Astrocyte of the hippocampus (primary cell): ENCODE measurements at regions not wholly inside any gene's neighbourhood (a gene's known extent, or its start where the extent isn't known, plus 50 kb on each side); places are given as distances from the start of the nearest gene placed in this dataset.
"Not testable (repeated sequence)": the region's sequence is repeated elsewhere in the genome, so short reads cannot be mapped to it uniquely, and the experiment has no call there.

ENCODE experiments used
- DNase-seq: peaks from one replicate; pipeline ENCODE4 v3.0.0; 2011; ENCODE audit warnings: low read depth, low spot score

DNA sequence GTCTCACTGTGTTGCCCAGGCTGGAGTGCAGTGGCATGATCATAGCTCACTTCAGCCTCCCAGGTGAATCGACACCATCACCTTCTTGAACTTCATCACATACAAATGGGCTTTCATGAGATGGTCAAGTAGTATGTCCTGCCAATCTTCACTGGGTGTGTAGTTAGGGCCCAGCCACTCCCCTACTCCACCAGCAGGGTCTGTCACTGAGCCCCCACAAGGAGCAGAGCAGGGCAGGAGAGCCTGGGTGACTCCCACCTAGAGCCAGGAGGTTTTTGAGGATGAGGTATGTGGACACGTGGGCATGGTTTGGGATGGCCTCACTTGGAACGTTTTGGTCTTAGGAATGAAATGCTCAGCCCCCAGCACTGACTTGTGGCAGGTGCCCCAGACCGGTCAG is 4037.7 kb upstream of the TPTE start:
- DNase-seq = not testable (repeated sequence)

DNA sequence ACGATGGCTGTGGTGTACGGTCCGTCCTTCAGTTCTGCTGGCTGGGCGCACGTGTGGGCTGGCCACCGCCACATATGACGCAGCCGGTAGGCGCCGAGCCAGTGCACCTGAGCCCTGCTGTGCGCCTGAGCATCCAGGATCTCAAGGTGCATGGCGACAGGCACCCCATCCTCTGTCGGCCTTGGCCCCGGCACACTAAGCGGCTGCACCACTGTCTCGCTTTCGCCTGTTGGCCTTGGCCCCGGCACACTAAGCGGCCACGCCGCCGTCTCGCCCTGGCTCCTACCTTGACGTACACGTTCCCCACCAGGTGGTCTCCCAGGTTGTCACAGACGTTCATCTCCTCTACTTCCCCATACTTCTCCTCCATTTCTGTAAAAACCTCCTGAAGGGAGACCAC is 4034.6 kb upstream of the TPTE start:
- not testable (repeated sequence) for DNase-seq

DNA sequence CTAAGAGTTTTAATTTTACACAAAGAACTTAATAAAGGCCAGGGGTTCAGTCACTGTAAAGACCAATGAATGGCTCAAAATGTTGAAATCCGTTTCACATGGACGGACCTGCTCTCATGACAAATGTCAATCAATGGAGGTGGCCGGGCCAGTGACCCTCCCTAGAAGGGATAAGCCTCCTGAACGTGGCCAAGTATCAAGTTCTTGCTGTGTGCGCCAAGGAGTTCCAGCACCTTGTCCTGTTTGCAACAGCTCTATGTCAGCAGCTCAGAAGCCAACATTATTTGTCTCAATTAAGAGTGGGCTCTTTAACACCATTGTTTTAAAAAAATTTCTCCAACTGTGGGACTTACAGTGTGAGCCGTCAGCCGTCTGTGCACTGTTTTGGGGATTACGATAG is 4028.7 kb upstream of the TPTE start:
- not testable (repeated sequence) for DNase-seq

DNA sequence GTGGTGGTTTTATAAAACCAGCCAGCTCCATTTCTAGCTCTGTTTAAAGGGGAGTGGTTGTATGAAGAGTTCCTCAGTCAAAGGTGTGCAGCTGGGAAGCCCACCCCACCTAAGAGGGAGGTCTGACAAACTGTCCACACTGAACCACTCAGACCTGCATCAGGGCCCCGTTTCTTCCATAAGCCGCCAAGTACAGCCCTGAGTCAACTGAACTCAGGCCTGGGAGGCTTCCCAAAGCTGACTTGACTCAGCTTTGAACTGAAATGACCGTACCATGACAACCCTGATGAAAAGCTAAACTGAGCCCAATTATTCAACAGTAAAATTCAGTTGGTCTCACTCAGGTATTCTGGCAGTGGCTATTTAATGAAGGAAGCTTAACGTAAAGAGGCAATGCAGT is 4027.4 kb upstream of the TPTE start:
- DNase-seq = not testable (repeated sequence)

DNA sequence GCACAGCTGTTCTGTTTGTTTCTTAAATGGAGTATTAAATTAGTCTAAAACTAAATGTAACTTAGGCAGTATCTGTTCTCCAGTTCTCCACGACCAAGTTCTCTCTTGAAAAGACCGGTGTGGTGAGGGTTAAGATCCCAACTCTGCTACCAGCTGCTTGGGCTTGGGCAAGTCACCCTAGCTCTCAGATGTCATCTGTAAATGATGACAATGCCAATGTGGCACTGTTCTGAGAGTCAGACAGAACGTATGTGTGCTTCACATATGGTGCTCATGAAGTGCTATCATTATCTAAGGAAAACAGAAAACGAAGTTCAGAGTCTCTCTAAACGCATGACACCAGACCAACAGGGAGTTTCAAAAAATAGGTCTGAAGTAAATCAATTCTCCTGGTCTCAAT is 4025.0 kb upstream of the TPTE start:
- not testable (repeated sequence) for DNase-seq

DNA sequence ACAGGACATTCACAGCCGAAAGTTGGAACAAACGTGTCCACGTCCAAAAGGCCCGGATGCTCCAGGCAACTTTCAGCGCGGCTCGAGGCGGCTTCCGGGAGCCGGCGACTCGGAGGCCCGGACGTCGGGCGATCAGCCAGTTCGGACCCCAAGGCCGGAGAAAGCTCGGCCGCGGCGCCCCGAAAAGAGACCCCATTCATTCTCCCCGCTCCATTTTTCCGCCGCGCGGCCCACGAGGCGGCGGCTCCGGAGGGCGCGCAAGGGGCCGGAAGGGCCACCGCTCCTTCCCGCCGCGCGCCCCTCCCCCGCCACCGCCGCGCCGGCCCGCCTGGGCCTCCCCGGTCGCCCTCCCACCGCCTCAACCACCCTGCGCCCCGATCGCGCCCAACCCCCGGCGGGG is 4022.7 kb upstream of the TPTE start:
- DNase-seq = not testable (repeated sequence)

DNA sequence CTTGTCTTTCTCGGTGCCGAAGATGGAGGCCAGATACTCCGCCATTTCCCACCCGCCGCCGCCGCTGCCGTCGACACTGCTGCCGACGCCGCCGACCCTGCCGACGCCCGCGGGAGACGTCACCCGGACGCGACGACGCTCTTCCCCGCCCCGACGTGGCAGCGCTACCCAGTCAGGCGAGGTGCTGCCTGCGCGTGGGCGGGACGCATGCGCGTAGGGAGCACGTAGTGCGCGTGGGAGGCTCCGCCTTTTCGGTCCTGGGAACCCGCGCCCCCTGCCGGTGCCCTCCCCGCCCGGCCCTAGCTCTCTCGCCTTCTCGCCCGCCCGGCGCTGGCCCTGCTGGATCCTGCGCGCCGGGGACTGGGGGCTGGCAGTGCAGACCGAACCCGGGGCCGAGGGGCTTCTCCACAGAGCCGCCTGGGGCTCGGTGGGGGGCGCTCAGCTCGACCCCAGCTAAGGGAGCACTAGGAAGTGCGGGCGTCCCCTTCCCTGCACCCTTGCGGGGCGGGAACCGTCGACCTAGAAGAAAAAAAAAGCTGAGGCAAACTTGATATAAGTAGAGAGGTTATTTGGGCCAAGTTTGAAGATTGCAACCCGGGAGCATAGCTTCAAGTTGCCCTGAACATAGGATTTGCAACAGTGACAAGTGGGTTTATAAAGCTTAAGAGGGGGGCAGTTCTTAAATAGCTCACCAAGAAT is 4022.1 kb upstream of the TPTE start:
- not testable (repeated sequence) for DNase-seq

DNA sequence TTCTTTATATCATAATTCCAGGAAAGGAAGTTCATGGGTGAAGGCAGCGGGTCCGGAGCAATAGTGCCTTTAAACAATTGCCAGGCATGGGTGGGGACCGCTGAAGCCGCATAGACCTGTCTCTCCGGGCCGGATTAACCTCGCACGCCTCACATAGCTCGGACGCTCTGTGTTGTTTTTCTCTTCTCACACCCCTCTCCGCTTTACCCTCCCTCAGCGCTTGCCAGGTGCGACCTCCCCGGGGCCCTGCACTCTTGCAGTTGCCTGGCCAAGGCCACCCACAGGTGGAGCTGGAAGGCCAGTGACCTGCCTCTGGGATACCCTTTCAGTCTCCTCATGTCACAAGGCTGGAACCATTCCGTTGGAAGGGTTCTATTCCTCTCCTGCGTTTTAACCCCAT is 4021.5 kb upstream of the TPTE start:
- DNase-seq = not testable (repeated sequence)

DNA sequence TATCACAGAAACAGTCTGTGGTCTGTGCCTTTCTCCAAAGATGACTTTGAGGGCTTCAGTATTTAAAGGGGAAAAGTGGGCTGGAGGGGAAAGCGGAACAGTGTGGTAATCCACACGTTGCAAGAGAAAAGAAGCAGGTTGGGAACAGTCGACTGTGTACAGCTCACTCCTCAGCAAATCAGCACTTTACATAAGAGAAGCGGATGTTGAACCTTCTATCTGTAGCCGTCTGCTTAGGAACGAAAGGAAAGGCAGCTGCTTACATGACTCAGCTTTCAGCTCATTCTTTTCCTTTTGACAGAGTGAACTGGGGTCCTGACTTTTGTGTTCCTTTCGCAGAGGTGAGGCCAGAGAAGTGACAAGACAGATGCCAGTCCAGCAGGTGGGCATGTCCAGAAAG is 4020.7 kb upstream of the TPTE start:
- not testable (repeated sequence) for DNase-seq

DNA sequence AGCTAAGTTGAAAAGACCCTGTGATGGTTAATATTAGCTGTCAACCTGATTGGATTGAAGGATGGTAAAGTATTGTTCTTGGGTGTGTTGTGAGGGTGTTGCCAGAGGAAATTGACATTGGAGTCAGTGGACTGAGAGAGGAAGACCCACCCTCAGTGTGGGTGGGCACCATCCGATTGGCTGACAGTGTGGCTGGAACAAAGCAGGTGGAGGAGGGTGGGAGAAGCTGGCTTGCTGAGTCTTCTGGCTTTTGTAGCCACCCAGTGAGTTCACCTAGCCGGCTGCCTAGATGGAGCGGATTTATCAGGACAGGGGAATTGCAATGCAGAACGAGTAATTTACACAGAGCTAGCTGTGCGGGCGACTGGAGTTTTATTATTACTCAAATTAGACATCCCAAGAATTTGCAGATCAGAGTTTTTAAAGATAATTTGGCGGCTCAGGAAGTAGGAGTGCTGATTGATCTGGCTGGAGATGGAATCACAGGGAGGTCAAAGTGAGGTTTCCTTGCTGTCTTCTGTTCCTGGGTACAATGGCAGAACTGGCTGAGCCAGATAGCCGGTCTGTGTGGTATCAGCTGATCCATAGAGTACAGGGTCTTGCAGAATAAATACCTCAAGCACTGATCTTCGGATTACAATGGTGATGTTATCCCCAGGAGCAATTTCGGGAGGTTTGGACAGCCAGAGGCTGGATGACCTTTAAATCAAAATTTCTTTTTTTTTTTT is 4015.1 kb upstream of the TPTE start:
- DNase-seq = not testable (repeated sequence)

DNA sequence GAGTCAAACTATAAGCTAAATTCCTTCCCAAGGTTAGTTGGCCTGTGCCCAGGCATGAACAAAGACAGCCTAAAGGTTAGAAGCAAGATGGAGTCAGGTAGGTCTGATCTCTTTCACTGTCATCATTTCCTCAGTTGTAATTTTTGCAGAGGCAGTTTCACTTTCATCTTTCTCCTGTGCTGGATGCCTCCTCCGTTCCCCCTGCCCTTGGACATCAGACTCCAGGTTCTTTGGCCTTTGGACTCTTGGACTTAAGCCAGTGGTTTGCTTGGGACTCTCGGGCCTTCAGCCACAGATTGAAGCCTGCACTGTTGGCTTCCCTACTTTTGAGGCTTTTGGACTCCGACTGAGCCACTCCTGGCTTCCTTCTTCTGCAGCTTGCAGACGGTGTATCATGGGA is 4013.8 kb upstream of the TPTE start:
- not testable (repeated sequence) for DNase-seq

DNA sequence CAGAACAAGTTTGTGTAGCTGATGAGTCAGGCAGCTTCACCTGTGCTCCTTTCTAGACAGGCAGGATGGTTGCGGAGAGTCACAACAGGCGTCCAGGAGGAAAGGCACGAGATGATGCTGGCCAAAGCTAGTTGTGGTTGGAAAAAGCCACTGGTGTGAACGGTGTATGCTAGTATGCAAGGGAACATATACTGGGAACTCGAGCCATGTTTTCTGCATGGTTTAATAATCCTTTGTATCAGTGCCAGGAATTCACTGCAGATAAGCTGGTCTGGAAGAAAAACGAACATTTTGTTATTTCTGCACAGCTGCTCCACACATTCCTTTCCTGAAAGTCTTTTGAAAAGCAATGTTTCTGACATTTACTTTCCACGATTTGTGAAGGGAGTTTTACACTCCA is 3999.6 kb upstream of the TPTE start:
- DNase-seq = not testable (repeated sequence)

DNA sequence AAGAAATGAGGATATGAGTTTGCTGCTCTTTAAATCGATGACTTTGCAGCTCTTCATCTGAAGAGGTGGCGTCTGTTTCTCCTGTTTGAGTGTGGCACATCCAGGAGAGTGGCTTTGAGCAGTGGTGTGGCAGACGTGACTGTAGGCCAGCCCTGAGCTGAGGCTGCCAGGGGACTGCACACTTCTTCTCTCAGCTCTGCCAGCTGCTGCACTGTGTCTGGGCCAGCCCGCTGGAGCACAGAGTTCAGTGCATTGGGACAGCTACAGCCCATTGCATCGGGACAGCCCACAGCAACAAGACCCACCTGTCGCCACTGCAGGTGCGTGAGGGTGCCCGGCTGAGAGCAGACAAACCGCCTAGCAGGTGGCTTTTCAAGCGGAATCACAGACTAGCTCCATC is 3995.2 kb upstream of the TPTE start:
- not testable (repeated sequence) for DNase-seq

DNA sequence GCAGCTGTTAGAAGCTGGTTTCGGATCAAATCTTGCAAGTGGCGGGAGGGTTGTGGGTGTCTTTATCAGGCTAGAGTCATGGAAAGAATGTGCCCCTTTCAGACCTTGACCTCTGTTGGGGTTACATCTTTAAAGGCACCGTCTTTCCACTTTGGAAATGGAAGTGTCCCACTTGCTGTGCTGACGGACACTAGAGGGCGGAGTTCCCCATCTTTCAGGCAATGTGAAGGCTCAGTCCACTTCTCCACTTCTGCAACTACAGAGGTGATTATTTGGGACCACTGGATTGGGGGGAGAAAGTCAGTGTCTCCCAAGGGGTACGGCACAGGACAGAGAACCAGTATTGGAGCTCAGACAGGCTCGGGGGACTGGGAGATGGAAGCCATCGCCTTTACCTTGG is 3990.7 kb upstream of the TPTE start:
- not testable (repeated sequence) for DNase-seq

DNA sequence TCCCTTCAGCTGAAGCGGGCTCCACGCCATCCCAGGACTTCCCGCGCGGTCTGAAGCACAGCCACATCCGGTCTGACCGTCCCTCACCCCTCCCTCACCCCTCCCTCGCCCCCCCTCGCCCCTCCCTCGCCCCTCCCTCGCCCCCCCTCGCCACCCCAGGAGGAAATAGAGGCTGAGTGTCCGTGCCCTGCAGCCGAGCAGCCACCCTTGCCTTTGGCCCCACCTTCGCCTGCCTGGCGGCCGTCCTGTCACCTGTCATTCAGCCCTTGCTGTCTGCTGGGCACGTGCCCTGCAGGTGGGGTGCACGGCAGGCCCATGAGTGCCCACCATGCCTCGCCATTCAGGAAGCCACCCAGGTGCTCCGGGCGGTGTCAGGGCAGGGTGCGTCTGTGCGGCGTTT is 3988.1 kb upstream of the TPTE start:
- DNase-seq = not testable (repeated sequence)

DNA sequence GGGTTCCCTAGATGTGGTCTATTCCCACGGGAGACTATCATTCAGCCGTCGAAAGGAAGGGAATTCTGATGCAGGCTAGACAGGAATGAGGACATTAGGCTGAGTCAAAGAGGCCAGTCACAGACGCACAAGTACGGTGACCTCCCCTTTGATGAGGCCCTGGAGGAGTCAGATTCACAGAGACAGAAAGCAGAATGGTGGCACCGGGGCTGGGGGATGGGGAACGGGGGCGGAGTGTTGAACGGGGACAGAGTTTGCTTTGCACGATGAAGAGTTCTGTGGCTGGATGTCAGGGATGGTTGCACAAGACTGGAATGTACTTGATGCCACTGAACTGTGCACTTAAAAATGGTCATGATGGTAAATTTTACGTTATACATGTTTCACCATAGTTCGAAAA is 3983.1 kb upstream of the TPTE start:
- not testable (repeated sequence) for DNase-seq

DNA sequence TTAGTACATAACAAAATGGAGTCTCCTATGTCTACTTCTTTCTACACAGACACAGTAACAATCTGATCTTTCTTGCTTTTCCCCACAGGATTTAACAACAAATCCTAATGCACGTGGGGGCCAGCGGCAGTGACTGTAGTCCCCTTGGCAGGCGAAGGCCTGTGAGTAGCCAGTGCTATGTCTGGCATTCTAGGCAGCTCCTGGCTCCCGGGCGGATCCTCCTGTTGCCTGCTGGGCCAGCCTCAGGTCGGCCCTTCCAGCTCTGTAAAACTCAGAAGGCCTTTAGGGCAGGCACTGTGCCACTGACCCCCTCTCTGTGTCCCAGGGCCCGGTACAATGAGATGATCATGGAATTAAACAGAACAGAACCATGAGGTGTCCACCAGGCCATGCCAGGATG is 3981.7 kb upstream of the TPTE start:
- not testable (repeated sequence) for DNase-seq

DNA sequence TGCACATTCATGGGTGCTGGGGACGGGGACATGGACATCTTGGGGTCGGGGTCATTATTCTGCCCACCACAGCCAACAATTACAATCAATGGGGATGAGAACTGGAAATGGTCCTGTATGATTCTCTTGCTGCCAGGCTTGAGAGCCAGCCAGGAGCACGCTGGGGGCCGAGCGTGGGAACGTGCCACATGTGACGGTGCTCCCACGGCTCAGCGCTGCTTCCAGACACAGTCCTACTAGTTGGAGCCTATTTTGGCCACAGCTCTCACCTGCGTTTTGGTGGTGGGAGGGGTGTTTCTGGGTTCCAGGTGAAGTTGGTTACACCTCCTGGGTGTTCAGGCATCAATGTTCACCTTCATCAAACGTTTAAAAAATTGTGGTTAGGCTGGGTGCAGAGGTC is 3980.3 kb upstream of the TPTE start:
- DNase-seq = not testable (repeated sequence)

DNA sequence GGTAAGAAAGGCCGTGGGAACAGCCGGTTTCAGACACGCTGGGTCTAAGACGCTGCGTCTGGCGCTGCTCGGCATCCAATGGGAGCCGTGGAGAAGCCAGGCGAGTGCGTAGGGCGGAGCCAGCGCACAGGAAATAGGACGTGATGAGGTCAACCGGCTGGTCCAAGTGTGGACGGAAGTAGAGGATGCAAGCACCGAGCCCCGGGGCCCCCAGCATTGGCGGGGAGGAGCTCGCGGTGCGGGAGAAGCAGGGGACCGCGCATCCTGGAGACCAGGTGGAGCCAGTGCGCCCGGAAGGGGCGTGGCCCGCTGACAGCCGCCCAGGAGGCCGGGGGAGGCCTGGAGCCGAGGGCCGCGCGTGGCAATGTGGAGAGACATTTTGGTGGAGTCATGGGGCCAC is 3976.1 kb upstream of the TPTE start:
- DNase-seq = not testable (repeated sequence)

DNA sequence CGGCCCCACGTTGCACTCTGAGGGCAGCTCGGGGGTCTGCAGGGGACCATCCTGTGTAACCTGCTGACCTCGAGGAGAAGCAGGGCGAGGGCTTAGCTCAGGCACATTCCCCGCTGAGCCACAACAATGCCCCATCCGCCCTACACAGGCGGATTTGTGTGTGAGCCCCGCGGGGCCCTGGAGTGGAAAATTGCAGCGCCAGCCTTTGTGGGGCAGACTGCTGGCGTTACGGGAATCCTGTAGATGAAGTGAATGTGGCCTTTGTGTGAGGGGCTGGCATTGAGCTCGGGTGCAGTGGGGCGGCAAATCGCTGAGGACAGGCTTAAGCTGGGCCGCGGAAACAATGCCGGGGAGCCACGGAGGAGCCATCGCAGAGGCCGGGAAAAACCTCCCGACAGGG is 3970.3 kb upstream of the TPTE start:
- not testable (repeated sequence) for DNase-seq

DNA sequence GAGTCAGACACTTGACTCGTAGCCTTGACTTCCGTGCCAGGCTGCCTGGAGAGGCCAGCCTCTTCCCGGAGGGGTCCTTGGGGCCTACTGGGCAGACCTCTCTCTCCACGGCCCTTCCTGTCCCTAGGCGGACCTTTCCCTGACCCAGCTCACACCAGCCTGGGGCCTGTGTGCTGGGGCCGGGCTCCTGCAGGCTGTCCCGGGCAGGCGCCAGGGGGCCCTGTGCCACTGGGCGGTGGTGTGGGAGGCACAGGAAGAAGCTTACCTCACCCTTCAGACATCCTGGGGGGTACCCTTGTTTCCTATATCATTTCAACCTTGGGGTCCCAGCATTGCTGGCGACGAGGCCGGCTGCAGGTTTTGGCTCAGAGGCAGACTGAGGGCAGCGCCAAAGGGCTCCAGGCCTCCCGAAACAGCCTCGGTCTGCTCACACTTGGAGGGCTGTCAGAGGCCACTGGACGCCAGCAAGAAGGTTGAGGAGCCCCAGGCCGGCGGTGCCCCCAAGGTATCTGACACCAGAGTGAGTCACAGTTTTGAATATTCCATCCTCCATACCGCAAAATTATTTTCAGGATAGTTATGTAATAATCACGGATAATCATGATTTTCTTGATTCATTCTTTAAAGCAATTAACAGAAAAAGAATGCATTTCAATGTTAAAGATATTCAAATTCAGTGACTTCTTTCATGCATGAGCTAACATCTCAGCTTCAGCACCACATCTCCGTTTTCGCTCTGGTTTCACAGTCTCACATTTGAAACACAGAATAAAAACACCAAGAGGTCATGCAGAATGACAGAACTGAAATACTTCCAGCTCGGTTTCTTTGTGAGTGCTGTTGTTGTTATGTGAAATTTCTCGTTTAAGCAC is 3967.6 kb upstream of the TPTE start:
- DNase-seq = not testable (repeated sequence)

DNA sequence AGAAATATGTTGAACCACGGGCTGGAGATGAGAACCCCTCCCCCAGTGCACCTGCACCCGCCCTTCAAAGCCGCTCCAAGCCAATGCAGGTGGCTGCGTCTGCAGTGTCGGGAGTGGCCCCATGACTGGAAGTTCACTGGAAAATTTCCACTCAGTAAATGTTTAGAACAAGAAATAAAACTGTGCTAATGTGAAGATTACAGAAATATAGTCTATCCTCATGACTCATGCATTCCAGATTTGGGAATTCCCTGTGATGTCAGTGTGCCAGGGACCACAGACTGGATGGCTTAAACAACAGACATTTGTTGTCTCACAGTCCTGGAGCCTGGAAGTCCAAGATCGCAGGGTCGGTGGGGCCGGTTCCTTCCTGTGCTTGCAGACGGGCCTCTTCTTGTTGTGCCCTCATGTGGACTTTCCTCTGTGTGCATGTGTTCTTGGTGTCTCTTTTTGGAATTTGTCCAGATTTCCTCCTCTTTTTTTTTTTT is 3967.0 kb upstream of the TPTE start:
- DNase-seq = not testable (repeated sequence)
